DOHH2 (cell line): ENCODE measurements at regions not wholly inside any gene's neighbourhood (a gene's known extent, or its start where the extent isn't known, plus 50 kb on each side); places are given as distances from the start of the nearest gene placed in this dataset.

Experiments
- CTCF ChIP-seq: fragments of 200-600 bp; sonication (generic); IDR thresholded peaks from one replicate; pipeline ENCODE4 v1.5.1; 2014; ENCODE audit warnings: antibody characterized with exemption, mild to moderate bottlenecking, low read depth, low read length; ENCODE audit not compliant: poor library complexity, severe bottlenecking
- EZH2phosphoT487 ChIP-seq: fragments of 200-600 bp; sonication (generic); IDR thresholded peaks from 2 replicates; pipeline ENCODE4 v1.6.1; 2017; ENCODE audit warnings: borderline replicate concordance, mild to moderate bottlenecking, antibody characterized with exemption, low read length, moderate library complexity, mixed read lengths

GRCh38 chr5:90134381-90134780 is 275.2 kb downstream of the CETN3 start:
- no peak for TF ChIP-seq CTCF
- no peak for TF ChIP-seq EZH2phosphoT487
